ENCODE measurements at regions not wholly inside any gene's neighbourhood (a gene's known extent, or its start where the extent isn't known, plus 50 kb on each side); places are given as distances from the start of the nearest gene placed in this dataset.

- no peaks in the 10 kb centered on the region for H3K36me3 ChIP-seq (ENCODE audit: control insufficient read depth in 2 of 2, insufficient read depth in 2 of 2, low read length in 1 of 2)
- H3K27me3 ChIP-seq (ENCODE audit: control insufficient read depth in 2 of 2, insufficient read depth in 1 of 2, low read length in 1 of 2): no peaks in the 10 kb centered on the region
- no peak overlapping the region for H3K27ac ChIP-seq (ENCODE audit: low read depth in 1 of 2, low read length in 1 of 2)
- 84% methylated on average over 5 of the region's 5 CpGs for WGBS
- no peak overlapping the region for H3K4me3 ChIP-seq (ENCODE audit: low read length in 2 of 2)
- H3K4me1 ChIP-seq (ENCODE audit: control insufficient read depth in 2 of 2, insufficient read depth in 2 of 2, low read length in 2 of 2): no peaks in the 10 kb centered on the region
- no peak for DNase-seq (ENCODE audit: low read depth in 6 of 9, low spot score in 9 of 9)
- H3K9me3 ChIP-seq (ENCODE audit: control insufficient read depth in 2 of 2, insufficient read depth in 1 of 2, low read length in 1 of 2): no peaks in the 10 kb centered on the region
Measured at GRCh38 chr4:187598196-187598595, 397.4 kb upstream of the ZFP42 start.

- H3K4me3 ChIP-seq (ENCODE audit: low read length in 2 of 2): no peak overlapping the region
- no peaks in the 10 kb centered on the region for H3K9me3 ChIP-seq (ENCODE audit: control insufficient read depth in 2 of 2, insufficient read depth in 1 of 2, low read length in 1 of 2)
- DNase-seq (ENCODE audit: low read depth in 6 of 9, low spot score in 9 of 9): no peak
- H3K4me1 ChIP-seq (ENCODE audit: control insufficient read depth in 2 of 2, insufficient read depth in 2 of 2, low read length in 2 of 2): no peaks in the 10 kb centered on the region
- H3K27ac ChIP-seq (ENCODE audit: low read depth in 1 of 2, low read length in 1 of 2): no peak overlapping the region
- H3K36me3 ChIP-seq (ENCODE audit: control insufficient read depth in 2 of 2, insufficient read depth in 2 of 2, low read length in 1 of 2): no peaks in the 10 kb centered on the region
- H3K27me3 ChIP-seq (ENCODE audit: control insufficient read depth in 2 of 2, insufficient read depth in 1 of 2, low read length in 1 of 2): no peaks in the 10 kb centered on the region
- WGBS: 63% methylated on average over 11 of the region's 11 CpGs
Measured at GRCh38 chr4:187602339-187603092, 393.1 kb upstream of the ZFP42 start.

GRCh38 chr4:187603093-187604025 is 392.2 kb upstream of the ZFP42 start:
- 79% methylated on average over 5 of the region's 5 CpGs for WGBS
- Histone ChIP-seq H3K36me3 (ENCODE audit: control insufficient read depth in 2 of 2, insufficient read depth in 2 of 2, low read length in 1 of 2) (no peaks in the 10 kb centered on the region), H3K4me3 (ENCODE audit: low read length in 2 of 2) (no peak overlapping the region), H3K27ac (ENCODE audit: low read depth in 1 of 2, low read length in 1 of 2) (no peak overlapping the region), H3K27me3 (ENCODE audit: control insufficient read depth in 2 of 2, insufficient read depth in 1 of 2, low read length in 1 of 2) (no peaks in the 10 kb centered on the region), H3K9me3 (ENCODE audit: control insufficient read depth in 2 of 2, insufficient read depth in 1 of 2, low read length in 1 of 2) (no peaks in the 10 kb centered on the region), H3K4me1 (ENCODE audit: control insufficient read depth in 2 of 2, insufficient read depth in 2 of 2, low read length in 2 of 2) (no peaks in the 10 kb centered on the region)
- no peak for DNase-seq (ENCODE audit: low read depth in 6 of 9, low spot score in 9 of 9)

DNA sequence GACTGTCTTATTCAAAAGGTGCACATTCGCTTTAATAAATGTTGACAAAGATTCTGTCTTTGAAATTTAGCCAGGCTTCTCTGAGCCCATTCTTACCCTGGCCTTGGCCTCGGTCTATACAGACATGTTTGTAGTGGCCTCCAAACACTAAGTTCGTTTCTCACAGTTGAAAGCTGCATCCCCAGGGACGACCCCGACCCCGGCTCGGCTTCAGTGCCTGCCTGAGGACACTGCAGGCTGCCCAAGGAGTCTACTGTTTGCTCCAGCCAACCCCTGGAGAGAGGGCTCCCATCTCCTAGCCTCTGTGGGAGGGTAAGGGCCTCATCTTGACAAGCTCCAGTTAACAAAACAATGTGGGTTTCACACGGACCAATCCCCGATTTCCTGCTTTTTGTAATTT is 390.6 kb upstream of the ZFP42 start:
- no peak for DNase-seq (ENCODE audit: low read depth in 6 of 9, low spot score in 9 of 9)
- Histone ChIP-seq H3K9me3 (ENCODE audit: control insufficient read depth in 2 of 2, insufficient read depth in 1 of 2, low read length in 1 of 2) (no peaks in the 10 kb centered on the region), H3K27me3 (ENCODE audit: control insufficient read depth in 2 of 2, insufficient read depth in 1 of 2, low read length in 1 of 2) (no peaks in the 10 kb centered on the region), H3K27ac (ENCODE audit: low read depth in 1 of 2, low read length in 1 of 2) (no peak overlapping the region), H3K4me3 (ENCODE audit: low read length in 2 of 2) (no peak overlapping the region), H3K4me1 (ENCODE audit: control insufficient read depth in 2 of 2, insufficient read depth in 2 of 2, low read length in 2 of 2) (no peaks in the 10 kb centered on the region), H3K36me3 (ENCODE audit: control insufficient read depth in 2 of 2, insufficient read depth in 2 of 2, low read length in 1 of 2) (no peaks in the 10 kb centered on the region)
- WGBS: 59% methylated on average over 9 of the region's 9 CpGs

DNA sequence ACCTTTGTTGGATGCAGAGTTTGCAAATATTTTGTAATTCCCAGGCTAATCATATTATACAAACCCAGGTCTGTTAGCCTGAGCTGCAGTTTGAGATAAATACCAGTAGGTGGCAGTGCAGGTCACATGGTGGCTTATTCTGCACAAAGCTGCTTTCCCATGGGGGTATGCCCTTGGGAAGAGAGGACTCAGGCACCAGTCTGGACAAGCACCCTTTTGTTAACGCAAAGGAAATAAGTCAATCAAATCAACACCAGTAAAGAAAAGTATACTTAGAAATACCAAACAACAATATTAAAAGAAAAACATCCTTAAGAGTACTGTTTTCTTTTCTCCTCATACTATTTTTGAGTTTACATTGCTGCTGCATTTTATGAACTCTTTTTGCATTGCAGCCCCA is 389.0 kb upstream of the ZFP42 start:
- Histone ChIP-seq H3K9me3 (ENCODE audit: control insufficient read depth in 2 of 2, insufficient read depth in 1 of 2, low read length in 1 of 2) (no peaks in the 10 kb centered on the region), H3K27me3 (ENCODE audit: control insufficient read depth in 2 of 2, insufficient read depth in 1 of 2, low read length in 1 of 2) (no peaks in the 10 kb centered on the region), H3K27ac (ENCODE audit: low read depth in 1 of 2, low read length in 1 of 2) (no peak overlapping the region), H3K36me3 (ENCODE audit: control insufficient read depth in 2 of 2, insufficient read depth in 2 of 2, low read length in 1 of 2) (no peaks in the 10 kb centered on the region), H3K4me1 (ENCODE audit: control insufficient read depth in 2 of 2, insufficient read depth in 2 of 2, low read length in 2 of 2) (no peaks in the 10 kb centered on the region), H3K4me3 (ENCODE audit: low read length in 2 of 2) (no peak overlapping the region)
- WGBS: 56% methylated on average over 1 of the region's 1 CpG
- peak in 4 of 9 donors; percentile 1 to 6 (median 4) for DNase-seq (ENCODE audit: low read depth in 6 of 9, low spot score in 9 of 9)

GRCh38 chr4:187608001-187608421 is 387.6 kb upstream of the ZFP42 start:
- 75% methylated on average over 1 of the region's 1 CpG for WGBS
- no peak overlapping the region for H3K4me3 ChIP-seq (ENCODE audit: low read length in 2 of 2)
- no peak overlapping the region for H3K27ac ChIP-seq (ENCODE audit: low read depth in 1 of 2, low read length in 1 of 2)
- no peaks in the 10 kb centered on the region for H3K9me3 ChIP-seq (ENCODE audit: control insufficient read depth in 2 of 2, insufficient read depth in 1 of 2, low read length in 1 of 2)
- H3K27me3 ChIP-seq (ENCODE audit: control insufficient read depth in 2 of 2, insufficient read depth in 1 of 2, low read length in 1 of 2): no peaks in the 10 kb centered on the region
- no peak for DNase-seq (ENCODE audit: low read depth in 6 of 9, low spot score in 9 of 9)
- H3K36me3 ChIP-seq (ENCODE audit: control insufficient read depth in 2 of 2, insufficient read depth in 2 of 2, low read length in 1 of 2): no peaks in the 10 kb centered on the region
- no peaks in the 10 kb centered on the region for H3K4me1 ChIP-seq (ENCODE audit: control insufficient read depth in 2 of 2, insufficient read depth in 2 of 2, low read length in 2 of 2)

DNA sequence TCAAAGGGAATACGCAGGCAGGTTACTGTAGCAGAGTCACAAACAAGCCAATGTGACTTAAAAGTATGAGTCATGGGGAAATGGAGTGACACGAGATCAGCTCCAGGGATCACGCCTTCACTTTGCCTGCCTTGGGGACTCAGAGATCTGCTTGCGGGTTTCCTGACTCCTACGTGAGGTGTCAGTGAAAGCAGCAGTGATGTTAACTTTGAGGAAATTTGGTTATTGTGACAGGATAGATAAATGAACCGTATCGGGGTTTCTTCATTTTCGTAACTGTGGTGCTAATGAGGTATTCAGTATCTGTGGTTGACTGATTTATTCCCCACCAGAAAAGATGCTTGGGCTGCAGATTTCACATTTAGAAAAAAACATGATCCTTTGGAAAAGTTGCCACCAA is 383.3 kb upstream of the ZFP42 start:
- WGBS: 86% methylated on average over 8 of the region's 8 CpGs
- Histone ChIP-seq H3K27ac (ENCODE audit: low read depth in 1 of 2, low read length in 1 of 2) (no peak overlapping the region), H3K36me3 (ENCODE audit: control insufficient read depth in 2 of 2, insufficient read depth in 2 of 2, low read length in 1 of 2) (no peaks in the 10 kb centered on the region), H3K27me3 (ENCODE audit: control insufficient read depth in 2 of 2, insufficient read depth in 1 of 2, low read length in 1 of 2) (no peaks in the 10 kb centered on the region), H3K4me1 (ENCODE audit: control insufficient read depth in 2 of 2, insufficient read depth in 2 of 2, low read length in 2 of 2) (no peaks in the 10 kb centered on the region), H3K4me3 (ENCODE audit: low read length in 2 of 2) (no peak overlapping the region), H3K9me3 (ENCODE audit: control insufficient read depth in 2 of 2, insufficient read depth in 1 of 2, low read length in 1 of 2) (no peaks in the 10 kb centered on the region)
- no peak for DNase-seq (ENCODE audit: low read depth in 6 of 9, low spot score in 9 of 9)

DNA sequence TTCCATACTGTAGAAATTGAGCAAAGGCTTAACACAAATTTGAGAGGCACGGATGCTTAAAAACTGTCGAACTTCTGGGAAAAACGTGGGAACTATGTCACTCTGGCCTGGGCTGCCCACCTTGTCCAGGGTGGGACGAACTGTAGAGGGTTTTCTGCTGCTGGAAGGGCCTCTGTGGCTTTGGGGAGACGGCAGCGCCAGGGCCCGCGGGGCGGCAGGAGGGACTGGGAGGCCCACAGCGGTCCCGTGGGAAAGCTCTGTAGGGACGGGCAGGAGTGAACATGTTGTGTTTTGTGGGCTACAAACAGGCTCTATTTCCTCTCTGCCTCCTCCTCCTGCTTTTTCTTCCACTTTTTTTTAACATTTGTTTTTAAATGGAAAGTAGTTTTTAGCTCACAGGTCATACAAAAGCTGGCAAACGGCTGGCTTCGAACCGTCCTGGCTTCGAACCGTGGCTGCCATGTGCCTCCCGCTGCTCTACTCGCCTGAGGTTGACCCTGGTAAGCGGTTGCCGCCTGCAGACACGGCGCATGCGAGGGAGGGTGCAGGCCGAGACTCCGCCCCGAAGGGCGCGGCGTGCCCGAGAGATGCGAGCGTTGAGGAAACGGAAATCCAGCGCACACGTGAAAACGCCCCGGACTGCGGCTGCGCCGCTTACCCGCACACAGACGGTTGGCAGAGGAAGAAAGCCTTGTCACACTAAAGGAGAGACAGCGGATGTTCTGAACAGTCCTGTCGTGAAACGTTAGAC is 382.3 kb upstream of the ZFP42 start:
- 94% methylated on average over 46 of the region's 46 CpGs for WGBS
- no peaks in the 10 kb centered on the region for H3K36me3 ChIP-seq (ENCODE audit: control insufficient read depth in 2 of 2, insufficient read depth in 2 of 2, low read length in 1 of 2)

GRCh38 chr4:187615972-187616371 is 379.6 kb upstream of the ZFP42 start:
- 45% methylated on average over 1 of the region's 1 CpG for WGBS
- Histone ChIP-seq H3K27ac (ENCODE audit: low read depth in 1 of 2, low read length in 1 of 2) (no peak overlapping the region), H3K36me3 (ENCODE audit: control insufficient read depth in 2 of 2, insufficient read depth in 2 of 2, low read length in 1 of 2) (no peaks in the 10 kb centered on the region), H3K27me3 (ENCODE audit: control insufficient read depth in 2 of 2, insufficient read depth in 1 of 2, low read length in 1 of 2) (no peaks in the 10 kb centered on the region), H3K4me1 (ENCODE audit: control insufficient read depth in 2 of 2, insufficient read depth in 2 of 2, low read length in 2 of 2) (no peaks in the 10 kb centered on the region), H3K9me3 (ENCODE audit: control insufficient read depth in 2 of 2, insufficient read depth in 1 of 2, low read length in 1 of 2) (no peaks in the 10 kb centered on the region), H3K4me3 (ENCODE audit: low read length in 2 of 2) (no peak overlapping the region)
- DNase-seq (ENCODE audit: low read depth in 6 of 9, low spot score in 9 of 9): no peak

More for the DNA sequence above, 382.3 kb upstream of the ZFP42 start:
- H3K27me3 ChIP-seq (ENCODE audit: control insufficient read depth in 2 of 2, insufficient read depth in 1 of 2, low read length in 1 of 2): no peaks in the 10 kb centered on the region
- H3K9me3 ChIP-seq (ENCODE audit: control insufficient read depth in 2 of 2, insufficient read depth in 1 of 2, low read length in 1 of 2): no peaks in the 10 kb centered on the region
- H3K4me3 ChIP-seq (ENCODE audit: low read length in 2 of 2): no peak overlapping the region
- DNase-seq (ENCODE audit: low read depth in 6 of 9, low spot score in 9 of 9): no peak
- H3K27ac ChIP-seq (ENCODE audit: low read depth in 1 of 2, low read length in 1 of 2): no peak overlapping the region
- no peaks in the 10 kb centered on the region for H3K4me1 ChIP-seq (ENCODE audit: control insufficient read depth in 2 of 2, insufficient read depth in 2 of 2, low read length in 2 of 2)

Measured in thymus (tissue), 11 donors.